Upper lobe of left lung (tissue), 4 donors: ENCODE measurements at regions not wholly inside any gene's neighbourhood (a gene's known extent, or its start where the extent isn't known, plus 50 kb on each side); places are given as distances from the start of the nearest gene placed in this dataset.

ENCODE experiments used
- CTCF ChIP-seq, 6 experiments: fragments of 450-650 bp in 4 of 6; fragments of 200-600 bp in 2 of 6; sonication (generic) in 2 of 6; IDR thresholded peaks; one replicate each; pipeline ENCODE4 v1.5.1; 2016 to 2019; ENCODE audit warnings: antibody characterized with exemption in 6 of 6
- EP300 ChIP-seq, 4 donors: sonication (generic); formaldehyde crosslinking; IDR thresholded peaks; one replicate each; pipeline ENCODE4 v1.5.1; 2017; ENCODE audit warnings: antibody characterized with exemption in 4 of 4, control low read depth in 2 of 4
- POLR2A ChIP-seq, 4 donors: fragments of 450-650 bp; IDR thresholded peaks; one replicate each; pipeline ENCODE4 v1.5.1; 2016 to 2017; ENCODE audit warnings: antibody characterized with exemption in 4 of 4, mild to moderate bottlenecking in 2 of 4

GRCh38 chr2:78864205-78864604 is 161.3 kb upstream of the REG3G start:
- TF ChIP-seq POLR2A (IDR thresholded peaks at IDR 0.05) (no peak), CTCF (IDR thresholded peaks at IDR 0.05) (no peak), EP300 (IDR thresholded peaks at IDR 0.05) (no peak)
